Left hindlimb (tissue), 1 donor: ENCODE measurements at regions not wholly inside any gene's neighbourhood (a gene's known extent, or its start where the extent isn't known, plus 50 kb on each side); places are given as distances from the start of the nearest gene placed in this dataset.

Experiments
- DNase-seq: peaks from one replicate; pipeline ENCODE4 v3.0.0-alpha.2; 2018

- DNase-seq = peak; percentile 16
Observed at GRCh38 chr11:76607431-76607830, 63.1 kb downstream of the LRRC32 start.

- DNase-seq = peak; percentile 16
Observed at GRCh38 chr11:76605338-76606074, 65.0 kb downstream of the LRRC32 start.

GRCh38 chr11:76604626-76605241 is 65.8 kb downstream of the LRRC32 start:
- peak; percentile 30 for DNase-seq

GRCh38 chr11:76604081-76604625 is 66.4 kb downstream of the LRRC32 start:
- peak; percentile 27 for DNase-seq

GRCh38 chr11:76603202-76603601 is 67.3 kb downstream of the LRRC32 start:
- peak; percentile 23 for DNase-seq
